HL-60 (cell line): ENCODE measurements at regions not wholly inside any gene's neighbourhood (a gene's known extent, or its start where the extent isn't known, plus 50 kb on each side); places are given as distances from the start of the nearest gene placed in this dataset.

ENCODE experiments used
- DNase-seq, 2 experiments: peaks; one replicate each; pipeline ENCODE4 v3.0.0-alpha.2; 2010 to 2020; ENCODE audit warnings: low read depth in 1 of 2, low spot score in 1 of 2
- H3K27ac ChIP-seq: fragments of 250-450 bp; sonication (Bioruptor Pico); replicated peaks from 2 replicates; pipeline ENCODE4 v1.5.1; 2020; ENCODE audit warnings: mild to moderate bottlenecking, moderate library complexity
- H3K27me3 ChIP-seq: fragments of 250-450 bp; sonication (Bioruptor Pico); 2 replicates; pipeline ENCODE4 v1.5.1; 2021; ENCODE audit warnings: mild to moderate bottlenecking, moderate library complexity; ENCODE audit not compliant: insufficient read depth, poor library complexity, severe bottlenecking
- H3K4me3 ChIP-seq: replicated peaks from 2 replicates; pipeline ENCODE4 v1.5.1; 2011; ENCODE audit warnings: mild to moderate bottlenecking, control low read depth, low read length; ENCODE audit not compliant: insufficient read depth
- GABPA ChIP-seq: IDR thresholded peaks from 2 replicates; pipeline ENCODE4 v1.6.1; 2012; ENCODE audit warnings: low read depth
- POLR2AphosphoS5 ChIP-seq: IDR thresholded peaks from 2 replicates; pipeline ENCODE4 v1.6.1; 2012; ENCODE audit warnings: low read depth
- SPI1 ChIP-seq: IDR thresholded peaks from 2 replicates; pipeline ENCODE4 v1.6.1; 2012; ENCODE audit warnings: low read depth, mild to moderate bottlenecking, borderline replicate concordance
- TF ChIP-seq, protein P1 (sequence below): IDR thresholded peaks from one replicate; pipeline ENCODE4 v1.5.1; 2011; ENCODE audit warnings: low read length, control low read depth, inconsistent platforms; ENCODE audit not compliant: insufficient read depth
- TF ChIP-seq, protein P2 (sequence below): IDR thresholded peaks from 2 replicates; pipeline ENCODE4 v1.6.1; 2012; ENCODE audit warnings: low read depth; ENCODE audit not compliant: insufficient replicate concordance

DNA sequence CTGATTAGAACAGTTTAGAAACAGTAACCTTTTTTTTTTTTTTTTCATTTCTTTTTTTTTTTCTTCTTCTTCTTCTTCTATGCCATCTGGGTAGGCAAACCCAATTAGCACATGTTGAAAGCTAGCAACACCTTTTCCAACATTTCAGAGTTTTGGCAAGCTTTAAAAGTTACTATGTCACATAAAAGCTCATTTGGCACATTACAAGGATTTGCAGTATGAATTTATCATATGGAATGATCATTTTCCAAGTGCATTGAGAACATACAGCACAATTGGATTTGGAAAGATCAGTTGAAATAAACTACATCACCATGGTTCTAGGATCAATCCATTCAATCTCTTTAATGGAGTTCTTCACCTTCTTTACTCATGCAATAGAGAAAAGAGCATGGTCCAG lies 847.0 kb downstream of the LRRTM4 start:
- Histone ChIP-seq H3K4me3 (no peak overlapping the region), H3K27ac (no peak overlapping the region), H3K27me3 (no peaks in the 10 kb centered on the region)
- DNase-seq: no peak
- TF ChIP-seq, protein P1, sequence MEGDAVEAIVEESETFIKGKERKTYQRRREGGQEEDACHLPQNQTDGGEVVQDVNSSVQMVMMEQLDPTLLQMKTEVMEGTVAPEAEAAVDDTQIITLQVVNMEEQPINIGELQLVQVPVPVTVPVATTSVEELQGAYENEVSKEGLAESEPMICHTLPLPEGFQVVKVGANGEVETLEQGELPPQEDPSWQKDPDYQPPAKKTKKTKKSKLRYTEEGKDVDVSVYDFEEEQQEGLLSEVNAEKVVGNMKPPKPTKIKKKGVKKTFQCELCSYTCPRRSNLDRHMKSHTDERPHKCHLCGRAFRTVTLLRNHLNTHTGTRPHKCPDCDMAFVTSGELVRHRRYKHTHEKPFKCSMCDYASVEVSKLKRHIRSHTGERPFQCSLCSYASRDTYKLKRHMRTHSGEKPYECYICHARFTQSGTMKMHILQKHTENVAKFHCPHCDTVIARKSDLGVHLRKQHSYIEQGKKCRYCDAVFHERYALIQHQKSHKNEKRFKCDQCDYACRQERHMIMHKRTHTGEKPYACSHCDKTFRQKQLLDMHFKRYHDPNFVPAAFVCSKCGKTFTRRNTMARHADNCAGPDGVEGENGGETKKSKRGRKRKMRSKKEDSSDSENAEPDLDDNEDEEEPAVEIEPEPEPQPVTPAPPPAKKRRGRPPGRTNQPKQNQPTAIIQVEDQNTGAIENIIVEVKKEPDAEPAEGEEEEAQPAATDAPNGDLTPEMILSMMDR: no peak
- TF ChIP-seq GABPA: no peak
- TF ChIP-seq SPI1: no peak
- no peak for TF ChIP-seq POLR2AphosphoS5
- TF ChIP-seq, protein P2, sequence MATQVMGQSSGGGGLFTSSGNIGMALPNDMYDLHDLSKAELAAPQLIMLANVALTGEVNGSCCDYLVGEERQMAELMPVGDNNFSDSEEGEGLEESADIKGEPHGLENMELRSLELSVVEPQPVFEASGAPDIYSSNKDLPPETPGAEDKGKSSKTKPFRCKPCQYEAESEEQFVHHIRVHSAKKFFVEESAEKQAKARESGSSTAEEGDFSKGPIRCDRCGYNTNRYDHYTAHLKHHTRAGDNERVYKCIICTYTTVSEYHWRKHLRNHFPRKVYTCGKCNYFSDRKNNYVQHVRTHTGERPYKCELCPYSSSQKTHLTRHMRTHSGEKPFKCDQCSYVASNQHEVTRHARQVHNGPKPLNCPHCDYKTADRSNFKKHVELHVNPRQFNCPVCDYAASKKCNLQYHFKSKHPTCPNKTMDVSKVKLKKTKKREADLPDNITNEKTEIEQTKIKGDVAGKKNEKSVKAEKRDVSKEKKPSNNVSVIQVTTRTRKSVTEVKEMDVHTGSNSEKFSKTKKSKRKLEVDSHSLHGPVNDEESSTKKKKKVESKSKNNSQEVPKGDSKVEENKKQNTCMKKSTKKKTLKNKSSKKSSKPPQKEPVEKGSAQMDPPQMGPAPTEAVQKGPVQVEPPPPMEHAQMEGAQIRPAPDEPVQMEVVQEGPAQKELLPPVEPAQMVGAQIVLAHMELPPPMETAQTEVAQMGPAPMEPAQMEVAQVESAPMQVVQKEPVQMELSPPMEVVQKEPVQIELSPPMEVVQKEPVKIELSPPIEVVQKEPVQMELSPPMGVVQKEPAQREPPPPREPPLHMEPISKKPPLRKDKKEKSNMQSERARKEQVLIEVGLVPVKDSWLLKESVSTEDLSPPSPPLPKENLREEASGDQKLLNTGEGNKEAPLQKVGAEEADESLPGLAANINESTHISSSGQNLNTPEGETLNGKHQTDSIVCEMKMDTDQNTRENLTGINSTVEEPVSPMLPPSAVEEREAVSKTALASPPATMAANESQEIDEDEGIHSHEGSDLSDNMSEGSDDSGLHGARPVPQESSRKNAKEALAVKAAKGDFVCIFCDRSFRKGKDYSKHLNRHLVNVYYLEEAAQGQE: no peak

DNA sequence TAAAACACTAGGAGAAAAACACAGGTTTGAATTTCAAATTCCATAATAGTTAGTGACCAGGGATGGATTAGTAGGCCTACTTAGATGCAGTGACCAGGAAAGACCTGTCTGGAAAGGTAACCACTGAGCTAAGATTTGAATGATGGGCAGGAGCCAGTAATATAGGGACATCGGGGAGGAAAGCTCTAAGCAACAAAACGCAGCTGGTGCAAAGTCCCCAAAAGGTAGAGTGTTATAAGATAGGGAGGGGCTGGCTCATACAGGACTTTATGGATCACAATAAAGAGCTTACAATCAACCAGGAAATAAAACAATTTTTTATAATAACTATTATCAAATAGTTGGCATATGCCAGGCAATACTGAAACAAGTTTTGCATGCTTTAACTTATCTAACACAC lies 849.4 kb downstream of the LRRTM4 start:
- Histone ChIP-seq H3K27me3 (no peaks in the 10 kb centered on the region), H3K4me3 (no peak overlapping the region), H3K27ac (no peak overlapping the region)
- no peak for DNase-seq
- no peak for TF ChIP-seq SPI1
- TF ChIP-seq, protein P2: no peak
- TF ChIP-seq, protein P1: no peak
- TF ChIP-seq POLR2AphosphoS5: no peak
- TF ChIP-seq GABPA: no peak

DNA sequence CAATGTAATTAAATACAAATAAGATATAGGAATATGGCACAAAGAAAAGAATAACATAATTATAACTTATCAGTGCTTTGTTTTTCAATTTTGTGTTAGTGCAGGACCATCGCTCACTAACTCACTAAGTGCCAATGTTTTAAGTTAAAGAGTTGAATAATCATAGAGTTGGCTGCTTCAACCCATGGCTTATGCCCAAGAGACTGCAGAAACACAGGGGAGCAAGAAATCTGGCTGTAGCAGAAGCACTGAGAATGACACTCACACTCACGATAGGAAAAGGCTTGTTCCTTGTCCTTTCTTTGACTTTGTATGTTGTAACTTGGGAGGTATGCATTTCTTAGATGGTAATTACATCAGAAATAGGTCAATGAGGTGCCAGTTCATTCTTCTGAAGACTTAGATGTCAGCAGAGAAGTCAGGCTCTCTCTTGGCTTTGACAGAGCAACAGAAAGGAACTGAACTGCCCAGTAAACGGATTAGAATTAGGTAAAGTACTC lies 852.2 kb downstream of the LRRTM4 start:
- TF ChIP-seq, protein P1: no peak
- TF ChIP-seq SPI1 (no peak), POLR2AphosphoS5 (no peak), GABPA (no peak)
- TF ChIP-seq, protein P2: no peak
- Histone ChIP-seq H3K27ac (no peak overlapping the region), H3K27me3 (no peaks in the 10 kb centered on the region), H3K4me3 (no peak overlapping the region)
- no peak for DNase-seq
